Neural cell (in vitro differentiated cells): ENCODE measurements at regions not wholly inside any gene's neighbourhood (a gene's known extent, or its start where the extent isn't known, plus 50 kb on each side); places are given as distances from the start of the nearest gene placed in this dataset.

Source experiments
- H2AFZ ChIP-seq: fragments of 200-600, 300-800 bp; sonication (generic), shearing (Covaris generic); 2 replicates; pipeline ENCODE4 v1.6.0; 2014; ENCODE audit warnings: low read depth, mild to moderate bottlenecking, antibody characterized with exemption, low read length, moderate library complexity
- H3F3A ChIP-seq: fragments of 200-600 bp; shearing (Covaris generic); 2 replicates; pipeline ENCODE4 v1.6.1; 2016; ENCODE audit warnings: mild to moderate bottlenecking, moderate library complexity, mixed read lengths, antibody characterized with exemption, low read length; ENCODE audit not compliant: insufficient read depth, poor library complexity, severe bottlenecking
- H3K27ac ChIP-seq: fragments of 200-600, 300-800 bp; sonication (generic), shearing (Covaris generic); 2 replicates; pipeline ENCODE4 v1.5.1; 2014; ENCODE audit warnings: mild to moderate bottlenecking, low read length, moderate library complexity
- H3K27me3 ChIP-seq: fragments of 300-800, 200-600 bp; sonication (generic), shearing (Covaris generic); 2 replicates; pipeline ENCODE4 v1.6.0; 2014; ENCODE audit warnings: mild to moderate bottlenecking, low read depth, low read length, moderate library complexity; ENCODE audit not compliant: insufficient read depth
- H3K36me3 ChIP-seq: fragments of 300-800, 200-600 bp; sonication (generic), shearing (Covaris generic); 2 replicates; pipeline ENCODE4 v1.5.1; 2014; ENCODE audit warnings: mild to moderate bottlenecking, antibody characterized with exemption, low read length, moderate library complexity; ENCODE audit not compliant: insufficient read depth
- H3K4me2 ChIP-seq: fragments of 300-800, 200-600 bp; sonication (generic), shearing (Covaris generic); 2 replicates; pipeline ENCODE4 v1.6.0; 2014; ENCODE audit warnings: mild to moderate bottlenecking, low read length
- H3K4me3 ChIP-seq: fragments of 300-800, 200-600 bp; sonication (generic), shearing (Covaris generic); 2 replicates; pipeline ENCODE4 v1.5.1; 2014; ENCODE audit warnings: mild to moderate bottlenecking, low read length, moderate library complexity
- H3K79me2 ChIP-seq: fragments of 200-600 bp; shearing (Covaris generic); replicated peaks from 2 replicates; pipeline ENCODE4 v1.6.0; 2014; ENCODE audit warnings: mild to moderate bottlenecking, low read length, moderate library complexity; ENCODE audit not compliant: insufficient read depth
- H3K9ac ChIP-seq: fragments of 300-800, 200-600 bp; sonication (generic), shearing (Covaris generic); 2 replicates; pipeline ENCODE4 v1.6.1; 2016; ENCODE audit warnings: mild to moderate bottlenecking, low read length, mixed read lengths
- H3K9me2 ChIP-seq: fragments of 200-600 bp; shearing (Covaris generic); 2 replicates; pipeline ENCODE4 v1.6.1; 2016; ENCODE audit warnings: mild to moderate bottlenecking, low read length, mixed read lengths; ENCODE audit not compliant: insufficient read depth
- H3K9me3 ChIP-seq: fragments of 200-600, 300-800 bp; sonication (generic), shearing (Covaris generic); 2 replicates; pipeline ENCODE4 v1.6.1; 2016; ENCODE audit warnings: mild to moderate bottlenecking, mixed run types, low read length, moderate library complexity, mixed read lengths
- H4K20me1 ChIP-seq: fragments of 200-600 bp; shearing (Covaris generic); 2 replicates; pipeline ENCODE4 v1.6.1; 2016; ENCODE audit warnings: mild to moderate bottlenecking, mixed run types; ENCODE audit not compliant: insufficient read depth
- CTCF ChIP-seq: fragments of 450-650 bp; IDR thresholded peaks from 2 replicates; pipeline ENCODE4 v1.5.1; 2014; ENCODE audit warnings: antibody characterized with exemption, mild to moderate bottlenecking, moderate library complexity; ENCODE audit not compliant: poor library complexity, severe bottlenecking
- EP300 ChIP-seq: fragments of 450-650 bp; conservative IDR thresholded peaks from 2 replicates; pipeline ENCODE4 v1.6.1; 2014; ENCODE audit warnings: antibody characterized with exemption, mild to moderate bottlenecking, moderate library complexity; ENCODE audit not compliant: poor library complexity, severe bottlenecking
- EZH2 ChIP-seq: fragments of 200-600, 300-800 bp; shearing (Covaris generic), sonication (generic); IDR thresholded peaks from 2 replicates; pipeline ENCODE4 v1.6.1; 2014; ENCODE audit warnings: antibody characterized with exemption, low read length, borderline replicate concordance, mild to moderate bottlenecking; ENCODE audit not compliant: insufficient read depth, poor library complexity, severe bottlenecking
- MXI1 ChIP-seq: fragments of 450-650 bp; conservative IDR thresholded peaks from 2 replicates; pipeline ENCODE4 v1.6.1; 2014; ENCODE audit warnings: antibody characterized with exemption, mild to moderate bottlenecking; ENCODE audit not compliant: poor library complexity, severe bottlenecking
- POLR2AphosphoS5 ChIP-seq: IDR thresholded peaks from 2 replicates; pipeline ENCODE4 v1.6.1; 2012
- RAD21 ChIP-seq: fragments of 450-650 bp; conservative IDR thresholded peaks from 2 replicates; pipeline ENCODE4 v1.6.1; 2014; ENCODE audit warnings: antibody characterized with exemption, mild to moderate bottlenecking, moderate library complexity
- REST ChIP-seq: IDR thresholded peaks from 2 replicates; pipeline ENCODE4 v1.6.1; 2012; ENCODE audit warnings: borderline replicate concordance
- SMC3 ChIP-seq: fragments of 450-650 bp; conservative IDR thresholded peaks from 2 replicates; pipeline ENCODE4 v1.6.1; 2014; ENCODE audit warnings: antibody characterized with exemption, mild to moderate bottlenecking, moderate library complexity; ENCODE audit not compliant: poor library complexity
- TAF1 ChIP-seq: IDR thresholded peaks from 2 replicates; pipeline ENCODE4 v1.6.1; 2012; ENCODE audit warnings: low read depth

- no peak overlapping the region for H2AFZ ChIP-seq
- TF ChIP-seq EP300, result no peak
- TF ChIP-seq REST, result no peak
- TF ChIP-seq SMC3, result no peak
- no peak for TF ChIP-seq MXI1
- no peak for TF ChIP-seq EZH2
- TF ChIP-seq POLR2AphosphoS5, result no peak
- TF ChIP-seq RAD21, result no peak
- TF ChIP-seq TAF1, result no peak
- no peak for TF ChIP-seq CTCF
- no peak overlapping the region for H3K4me2 ChIP-seq
Measured at GRCh38 chr6:10163203-10163962, 251.5 kb downstream of the TFAP2A start.

GRCh38 chr6:10156875-10157274 lies 258.0 kb downstream of the TFAP2A start:
- Histone ChIP-seq H3K9ac (no peak overlapping the region), H3K27ac (no peak overlapping the region), H3K9me3 (no peaks in the 10 kb centered on the region), H3K4me3 (no peak overlapping the region), H3K79me2 (no peaks in the 10 kb centered on the region), H3K9me2 (no peaks in the 10 kb centered on the region), H3K4me2 (no peak overlapping the region), H2AFZ (no peak overlapping the region), H3F3A (no peaks in the 10 kb centered on the region), H3K27me3 (no peaks in the 10 kb centered on the region), H4K20me1 (no peaks in the 10 kb centered on the region), H3K36me3 (no peaks in the 10 kb centered on the region)
- TF ChIP-seq MXI1, result no peak
- no peak for TF ChIP-seq REST
- no peak for TF ChIP-seq CTCF
- TF ChIP-seq RAD21, result no peak
- TF ChIP-seq TAF1, result no peak
- no peak for TF ChIP-seq EP300
- TF ChIP-seq SMC3, result no peak
- TF ChIP-seq EZH2, result no peak
- TF ChIP-seq POLR2AphosphoS5, result no peak

More at GRCh38 chr6:10163203-10163962, 251.5 kb downstream of the TFAP2A start:
- no peak overlapping the region for H3K4me3 ChIP-seq
- H3K79me2 ChIP-seq, result no peaks in the 10 kb centered on the region
- no peaks in the 10 kb centered on the region for H3K9me2 ChIP-seq
- H3K9ac ChIP-seq, result no peak overlapping the region
- H3K36me3 ChIP-seq, result no peaks in the 10 kb centered on the region
- no peaks in the 10 kb centered on the region for H3K27me3 ChIP-seq
- H3K9me3 ChIP-seq, result no peaks in the 10 kb centered on the region
- no peaks in the 10 kb centered on the region for H4K20me1 ChIP-seq
- H3K27ac ChIP-seq, result no peak overlapping the region
- H3F3A ChIP-seq, result no peaks in the 10 kb centered on the region
